HG02840 (cell line): ENCODE measurements at regions not wholly inside any gene's neighbourhood (a gene's known extent, or its start where the extent isn't known, plus 50 kb on each side); places are given as distances from the start of the nearest gene placed in this dataset.
"Not testable (repeated sequence)": the region's sequence is repeated elsewhere in the genome, so short reads cannot be mapped to it uniquely, and the experiment has no call there.

ENCODE experiments used
- ATAC-seq: cut with Tn5 transposase; IDR thresholded peaks from one replicate; pipeline ENCODE4 v1.9.1; 2021; ENCODE audit warnings: mild to moderate bottlenecking, moderate library complexity, moderate number of reproducible peaks; ENCODE audit not compliant: unreplicated experiment, low FRiP score

DNA sequence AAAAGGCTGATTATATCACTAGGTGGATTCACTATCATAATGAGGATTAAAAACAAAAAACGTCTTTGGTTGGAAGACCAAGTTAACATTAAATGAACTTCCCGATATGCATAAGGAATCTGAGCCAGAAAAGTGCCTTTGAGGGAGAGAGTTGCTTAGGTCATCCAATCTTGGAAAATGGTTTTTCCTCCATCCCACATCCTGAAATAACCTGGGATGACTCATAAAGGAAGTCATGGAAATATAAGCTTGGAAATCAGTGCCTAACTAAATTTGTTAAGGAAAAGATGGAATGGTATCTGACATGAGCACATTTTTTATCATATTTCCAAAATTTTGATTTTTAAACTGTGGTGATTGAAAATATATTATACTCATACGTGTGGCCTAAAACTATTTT is 66.0 kb downstream of the KBTBD8 start:
- ATAC-seq = no peak

DNA sequence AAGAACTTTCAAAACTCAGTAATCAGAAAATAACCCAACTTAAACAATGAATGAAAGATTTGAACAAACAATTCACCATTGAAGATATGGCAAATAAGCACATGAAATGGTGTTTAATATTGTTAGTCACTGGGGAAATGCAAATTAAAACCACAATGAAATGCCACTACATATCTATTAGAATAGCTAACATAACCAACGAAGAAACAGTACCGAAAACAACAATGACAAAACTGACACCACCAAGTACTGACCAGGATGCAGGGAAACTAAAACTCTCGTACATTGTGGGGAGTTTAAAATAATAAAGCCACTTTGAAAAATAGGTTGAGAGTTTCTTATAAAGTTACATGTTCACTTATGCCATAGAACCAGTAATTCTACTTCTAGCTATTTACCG is 69.1 kb downstream of the KBTBD8 start:
- ATAC-seq = peak; percentile 69

DNA sequence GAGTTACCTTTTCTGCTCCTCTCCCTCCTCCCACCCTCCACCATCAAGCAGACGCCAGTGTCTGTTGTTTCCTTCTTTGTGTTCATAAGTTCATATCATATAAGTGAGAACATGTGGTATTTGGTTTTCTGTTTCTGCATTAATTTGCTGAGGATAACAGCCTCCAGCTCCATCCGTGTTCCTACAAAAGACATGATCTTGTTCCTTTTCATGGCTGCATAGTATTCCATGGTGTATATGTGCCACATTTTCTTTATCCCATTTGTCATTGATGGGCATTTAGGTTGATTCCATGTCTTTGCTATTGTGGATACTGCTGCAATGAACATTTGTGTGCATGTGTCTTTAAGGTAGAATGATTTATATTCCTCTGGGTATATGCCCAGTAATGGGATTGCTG is 74.5 kb downstream of the KBTBD8 start:
- ATAC-seq = not testable (repeated sequence)

DNA sequence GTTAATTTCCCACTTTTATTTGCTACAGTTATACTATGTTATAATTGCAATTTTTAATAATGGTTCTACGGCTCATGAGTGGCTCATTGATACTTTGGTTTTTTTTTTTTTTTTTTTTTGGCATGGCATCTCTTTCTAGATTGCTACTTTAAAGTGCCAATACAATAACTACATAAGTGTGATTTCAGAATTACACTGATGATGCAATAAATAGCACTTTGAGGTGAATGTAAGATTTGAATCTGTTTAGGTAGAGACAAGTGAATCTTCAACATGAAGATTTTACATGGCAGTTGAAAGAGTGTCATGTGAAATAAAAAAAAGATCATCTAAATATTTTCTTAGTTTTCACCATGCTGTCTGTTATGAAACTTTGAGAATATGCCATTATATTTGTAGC is 75.7 kb downstream of the KBTBD8 start:
- ATAC-seq = no peak

DNA sequence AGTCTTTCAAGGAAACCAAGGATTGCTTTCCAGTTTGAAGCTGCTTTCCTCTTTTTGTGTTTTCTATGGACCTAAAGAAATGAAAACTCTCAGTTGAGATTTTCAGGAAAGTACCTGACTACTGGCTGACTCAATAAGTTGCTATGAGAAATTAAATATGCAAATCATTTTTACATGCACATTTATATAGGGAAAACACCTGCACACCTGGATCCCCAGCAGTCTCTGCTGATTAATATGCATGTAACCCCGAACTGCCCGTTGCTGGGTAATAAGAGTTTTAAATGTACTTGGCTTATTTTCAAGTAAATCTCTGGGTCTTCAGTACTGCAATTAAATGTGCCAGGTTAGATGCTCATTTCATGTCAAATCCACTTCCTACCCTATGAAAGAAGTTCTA is 77.2 kb downstream of the KBTBD8 start:
- ATAC-seq = no peak

DNA sequence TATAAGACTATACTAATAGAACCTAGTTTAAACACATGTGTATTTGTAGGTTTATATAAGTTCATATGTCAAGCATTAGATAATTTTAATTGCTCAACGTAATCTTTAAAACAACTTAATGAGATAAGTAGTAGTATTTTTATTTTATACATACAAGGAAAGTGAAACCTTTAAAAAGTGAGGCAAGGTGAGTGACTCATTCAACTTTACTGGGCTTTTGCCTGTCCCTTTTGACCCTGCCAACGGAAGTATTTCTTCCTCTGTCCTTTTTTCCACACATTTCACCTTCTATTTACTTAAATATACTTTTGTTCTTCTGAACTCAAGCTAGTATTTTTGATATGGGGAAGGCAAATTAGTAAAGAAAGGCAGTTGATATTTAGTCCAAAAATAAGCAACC is 78.5 kb downstream of the KBTBD8 start:
- no peak for ATAC-seq

DNA sequence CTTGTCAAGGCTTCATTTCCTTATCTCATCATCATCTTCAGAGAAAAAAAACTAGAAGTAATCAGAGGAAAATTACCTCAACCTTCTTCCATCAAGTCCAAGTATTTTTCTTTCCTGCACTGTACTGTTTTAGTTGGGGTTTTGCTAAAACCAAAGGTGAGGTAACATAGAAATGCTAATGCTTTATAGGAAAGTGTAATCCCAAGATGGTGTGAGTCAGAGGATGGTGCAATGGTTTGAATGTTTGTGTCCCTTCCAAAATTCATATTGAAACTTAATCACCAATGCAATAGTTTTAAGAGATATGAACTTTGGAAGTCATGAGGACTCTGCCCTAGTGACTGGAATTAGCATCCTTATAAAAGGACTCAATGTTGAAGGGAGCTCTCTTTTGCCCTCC is 79.5 kb downstream of the KBTBD8 start:
- ATAC-seq = no peak

DNA sequence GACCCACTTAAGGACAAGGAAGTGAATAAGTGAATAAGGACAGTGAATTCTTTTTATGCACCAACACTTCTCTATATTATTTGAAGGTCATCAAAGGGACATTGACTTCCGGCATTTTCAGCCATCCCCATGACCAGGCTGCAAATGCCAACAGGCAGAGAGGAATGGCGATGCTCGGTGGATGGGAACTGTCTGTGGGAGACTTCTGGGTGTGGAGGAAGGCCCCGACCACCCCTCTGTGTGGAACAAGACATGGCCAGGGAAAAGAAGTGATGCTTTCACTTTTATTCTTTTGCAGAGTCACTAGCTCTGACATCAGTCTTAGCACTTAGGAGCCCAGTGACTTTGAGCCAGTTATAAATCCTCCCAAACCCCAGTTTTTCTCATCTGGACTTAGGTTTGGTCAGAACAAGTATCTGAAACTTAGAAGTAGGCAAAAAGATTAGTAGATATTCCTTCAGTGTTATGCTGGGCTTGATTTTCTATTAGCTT is 84.5 kb downstream of the KBTBD8 start:
- no peak for ATAC-seq

DNA sequence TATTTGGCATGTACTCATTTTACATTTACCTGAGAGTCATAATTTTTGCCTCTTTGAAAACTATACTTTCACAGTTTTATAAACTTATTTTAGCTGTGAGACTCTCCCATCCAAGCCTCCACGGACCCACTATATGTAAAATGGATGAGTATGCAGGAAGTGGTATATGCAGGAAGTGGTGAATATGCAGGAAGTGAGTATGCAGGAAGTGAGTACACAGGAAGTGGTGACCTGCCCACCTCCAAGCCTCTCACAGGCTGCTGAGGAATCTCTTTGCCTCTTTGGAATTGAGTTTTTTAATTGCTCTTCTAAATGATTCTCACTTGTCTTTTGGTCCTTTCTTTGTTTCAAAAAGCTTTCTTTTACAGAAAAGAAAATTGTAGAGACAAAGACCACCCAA is 85.2 kb downstream of the KBTBD8 start:
- ATAC-seq = no peak

DNA sequence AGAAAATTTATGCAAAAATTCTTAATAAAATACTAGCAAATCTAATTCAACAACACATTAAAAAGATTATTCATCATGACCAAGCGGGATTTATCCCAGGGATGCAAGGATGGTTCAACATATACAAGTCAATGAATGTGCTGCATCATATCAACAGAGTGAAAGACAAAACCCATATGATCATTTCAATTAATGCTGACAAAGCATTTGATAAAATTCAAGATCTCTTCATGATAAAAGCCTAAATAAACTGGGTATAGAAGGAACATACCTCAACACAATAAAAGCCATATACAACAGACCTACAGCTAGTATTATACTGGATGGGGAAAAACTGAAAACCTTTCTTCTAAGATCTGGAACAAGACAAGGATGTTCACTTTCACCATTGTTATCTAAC is 89.7 kb downstream of the KBTBD8 start:
- no peak for ATAC-seq

DNA sequence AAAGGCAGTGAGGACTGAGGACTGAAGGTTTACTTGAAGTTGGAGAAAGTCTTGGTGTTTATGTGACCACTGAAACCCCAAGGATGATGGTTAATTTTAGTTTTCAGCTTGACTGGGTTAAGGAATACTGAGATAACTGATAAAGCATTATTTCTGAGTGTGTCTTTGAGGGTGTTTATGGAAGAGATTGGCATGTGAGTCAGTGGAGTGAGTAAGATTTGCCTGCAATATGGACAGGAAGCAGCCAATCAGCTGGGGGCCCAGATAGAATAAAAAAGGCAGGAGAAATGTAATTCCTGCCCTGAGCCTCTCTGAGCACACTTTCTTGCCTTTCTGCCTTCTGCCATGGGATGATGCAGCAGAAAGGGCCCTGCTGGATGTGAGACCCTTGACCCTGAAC is 92.4 kb downstream of the KBTBD8 start:
- ATAC-seq = no peak

DNA sequence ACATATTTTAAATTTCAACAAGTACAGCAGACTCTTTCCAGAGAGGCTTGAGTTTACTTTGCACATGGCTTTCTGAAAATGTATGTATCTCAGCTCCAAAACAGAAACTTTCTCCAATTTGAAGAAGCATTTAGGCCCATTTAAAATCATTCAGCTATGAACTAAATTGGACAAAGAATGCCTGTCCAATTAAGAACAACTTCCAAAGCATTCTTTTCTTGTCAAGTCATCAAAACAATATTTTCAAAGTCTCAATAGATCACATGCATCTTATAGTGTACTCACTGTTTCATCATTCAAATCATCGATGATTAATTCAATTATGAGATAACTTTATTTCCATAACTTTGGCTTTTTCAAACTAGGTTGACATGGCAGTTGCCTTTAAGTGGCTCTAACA is 95.2 kb downstream of the KBTBD8 start:
- ATAC-seq = no peak

DNA sequence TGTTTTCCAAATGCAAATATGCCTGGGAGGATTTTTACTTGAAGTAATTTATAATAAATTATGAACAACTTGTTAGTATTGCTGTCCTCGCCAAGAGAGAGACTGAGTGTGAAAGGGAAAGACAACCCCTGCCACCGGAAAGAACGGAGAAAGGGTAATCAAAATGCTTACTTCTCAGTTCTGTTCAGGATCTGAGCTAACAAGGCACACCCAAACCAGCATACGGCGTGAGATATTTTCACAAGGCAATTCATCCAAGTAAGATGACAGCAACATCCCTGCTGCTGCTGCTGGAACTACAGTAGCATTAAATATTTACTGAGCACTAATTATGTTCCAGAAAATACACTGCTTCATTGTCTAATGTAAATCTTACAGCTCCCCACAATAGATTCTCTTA is 96.1 kb downstream of the KBTBD8 start:
- no peak for ATAC-seq

DNA sequence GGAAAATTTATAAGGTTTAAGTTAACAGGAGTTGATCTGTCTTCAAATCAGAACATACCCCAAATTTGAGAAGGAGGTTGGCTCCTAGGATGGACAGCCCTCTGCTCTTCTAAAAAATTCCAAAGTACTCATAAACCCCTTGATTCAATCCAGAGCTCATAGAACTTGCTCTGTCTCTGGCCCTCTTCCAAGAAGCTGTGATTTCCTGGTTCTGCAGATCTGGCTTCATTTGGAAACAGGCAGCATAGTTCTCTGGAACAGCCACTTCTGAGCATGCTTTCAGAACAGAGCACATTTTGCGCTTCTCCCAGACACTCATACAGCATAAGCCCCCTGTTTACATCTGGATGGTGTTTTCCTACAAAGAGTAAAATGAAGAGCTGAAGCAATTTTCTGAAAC is 96.7 kb downstream of the KBTBD8 start:
- ATAC-seq = no peak

DNA sequence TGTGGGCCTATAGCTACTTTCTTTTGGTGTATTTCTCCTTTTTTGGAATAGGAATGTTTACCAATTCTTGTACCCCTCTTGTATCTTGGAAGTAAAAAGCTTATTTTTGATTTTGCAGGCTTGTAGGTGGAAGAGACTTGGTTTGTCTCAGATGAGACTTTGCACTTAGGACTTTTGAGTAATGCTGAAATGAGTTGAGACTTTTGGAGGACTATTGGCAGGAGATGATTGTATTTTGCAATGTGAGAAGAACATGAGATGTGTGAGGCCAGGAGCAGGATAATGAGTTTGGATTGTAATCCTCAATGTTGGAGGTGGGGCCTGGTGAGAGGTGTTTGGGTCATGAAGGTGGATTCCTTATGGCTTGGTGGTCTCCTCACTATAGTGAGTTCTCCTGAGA is 106.3 kb downstream of the KBTBD8 start:
- no peak for ATAC-seq

DNA sequence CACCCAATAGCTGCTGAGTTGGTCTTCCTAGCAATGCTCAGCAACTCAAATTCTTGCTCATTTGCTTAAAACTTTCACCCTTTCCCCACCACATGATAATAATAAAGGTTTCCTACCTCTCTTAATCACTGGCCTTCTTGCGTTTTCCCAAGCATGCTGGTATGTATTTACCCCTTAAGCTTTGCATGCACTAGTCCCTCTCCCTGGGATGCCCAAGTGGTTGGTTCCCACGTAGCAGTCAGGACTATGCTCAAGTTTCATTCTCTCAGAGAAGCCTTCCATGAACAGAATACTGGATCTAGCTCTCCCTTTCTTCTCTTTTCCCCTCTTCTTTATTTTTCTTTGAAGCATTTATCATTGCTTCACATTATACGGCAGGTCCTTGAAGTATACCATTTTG is 108.8 kb downstream of the KBTBD8 start:
- no peak for ATAC-seq

DNA sequence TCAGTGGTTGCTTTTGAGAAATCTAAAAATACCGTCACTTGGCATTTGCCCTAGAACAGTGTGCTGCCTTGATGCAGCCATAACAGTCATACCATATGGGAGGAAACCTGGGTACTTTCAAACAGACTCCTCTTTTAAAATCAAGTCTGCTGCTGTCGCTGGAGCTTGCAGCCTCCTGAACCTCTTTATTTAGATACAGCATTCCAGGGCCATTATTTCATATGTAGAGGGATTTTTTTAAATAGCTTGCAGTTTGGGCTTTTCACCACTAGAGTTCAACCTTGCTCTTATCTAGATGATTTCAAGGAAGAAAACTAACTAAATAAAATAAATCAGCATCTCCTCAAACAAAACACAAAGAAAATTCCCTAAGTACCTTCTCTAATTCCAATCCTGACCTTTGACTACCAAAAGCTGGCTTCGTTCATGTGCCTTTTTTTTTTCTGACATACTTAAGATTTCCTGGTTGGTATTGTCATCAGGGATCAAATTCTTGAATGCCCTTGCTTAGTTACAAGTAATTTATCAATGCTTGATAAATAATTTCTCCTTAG is 111.6 kb downstream of the KBTBD8 start:
- no peak for ATAC-seq

DNA sequence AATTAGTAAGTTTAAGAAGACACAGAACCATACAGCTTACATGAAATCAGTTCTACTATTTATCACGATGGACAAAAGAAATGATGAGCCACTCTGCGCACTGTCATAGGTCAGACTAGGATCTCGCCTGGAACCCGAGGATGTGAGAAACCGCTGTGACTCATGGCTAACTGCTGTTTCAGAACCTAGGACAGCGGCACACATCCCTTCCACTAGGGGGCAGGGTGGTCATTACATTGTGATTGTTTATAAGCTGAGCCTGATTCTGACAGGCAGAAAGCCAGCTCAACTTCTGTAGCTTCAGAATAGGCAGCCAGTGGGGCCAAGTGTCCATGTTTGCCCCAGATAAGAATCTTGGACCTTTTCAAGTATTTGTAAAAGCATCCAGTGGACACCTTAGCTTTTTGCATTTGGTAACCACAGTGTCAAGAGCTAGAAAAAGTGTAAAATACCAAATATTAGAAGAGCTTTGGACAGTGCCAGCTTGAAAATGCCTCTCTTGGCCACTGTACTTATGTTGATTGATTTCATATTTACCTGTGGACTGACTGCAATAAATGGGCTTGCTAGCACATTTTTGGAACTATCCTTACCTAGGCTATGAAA is 115.8 kb downstream of the KBTBD8 start:
- ATAC-seq = peak; percentile 96

DNA sequence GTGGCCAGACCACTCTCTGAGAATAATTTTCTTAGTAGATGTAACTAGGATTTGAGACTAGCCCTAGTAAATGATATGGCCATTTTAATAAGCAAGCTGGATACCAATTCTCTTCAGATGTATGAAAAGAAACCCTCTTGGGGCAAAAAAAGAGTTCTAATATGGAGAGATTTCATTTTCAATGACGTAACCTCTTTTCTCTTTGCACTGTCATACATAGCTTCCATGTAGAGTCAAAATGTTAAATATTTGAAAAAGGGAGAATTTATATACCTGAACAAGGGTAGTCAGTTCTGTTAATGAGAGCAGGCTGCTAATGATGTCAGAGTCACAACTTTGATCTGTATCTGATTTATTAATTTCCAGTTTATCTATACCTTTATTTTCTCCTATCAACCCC is 120.0 kb downstream of the KBTBD8 start:
- no peak for ATAC-seq

DNA sequence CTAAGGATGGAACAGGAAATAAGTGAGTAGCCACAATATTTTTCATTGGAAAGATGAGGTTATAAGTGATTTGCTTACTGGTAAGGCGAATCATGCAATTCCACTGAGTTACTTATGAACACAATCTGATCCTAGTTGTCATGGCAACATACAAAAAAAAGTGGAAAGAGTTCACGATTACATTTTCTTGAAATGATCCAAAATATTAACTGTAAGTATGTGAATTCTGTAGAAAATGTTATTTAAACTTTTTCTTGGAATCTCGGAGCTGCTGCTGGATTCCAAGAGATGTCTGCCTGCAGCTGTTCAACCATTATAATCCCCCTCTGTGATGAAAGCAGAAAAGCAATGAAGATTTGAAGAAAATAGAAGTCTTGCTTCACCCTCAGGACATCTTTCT is 120.5 kb downstream of the KBTBD8 start:
- ATAC-seq = no peak

DNA sequence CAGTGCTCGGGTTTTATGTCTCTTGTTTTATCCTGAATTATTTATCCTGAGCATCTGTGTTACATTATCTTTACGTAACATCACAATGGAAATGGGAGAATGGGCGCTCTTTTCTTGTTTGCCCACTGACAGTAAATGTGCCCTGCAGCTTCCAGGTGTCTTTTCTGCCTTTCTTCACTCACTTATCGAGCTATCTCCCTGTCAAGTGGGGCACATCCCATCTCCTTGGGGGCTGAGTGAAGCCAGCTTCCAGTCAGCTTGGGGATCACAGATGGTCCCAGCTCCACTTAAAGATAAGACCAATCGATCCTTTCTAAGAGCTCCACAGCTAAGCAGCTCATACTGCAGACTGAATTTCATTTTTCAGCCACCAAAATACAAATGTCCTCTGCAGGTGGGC is 125.8 kb downstream of the KBTBD8 start:
- ATAC-seq = no peak

DNA sequence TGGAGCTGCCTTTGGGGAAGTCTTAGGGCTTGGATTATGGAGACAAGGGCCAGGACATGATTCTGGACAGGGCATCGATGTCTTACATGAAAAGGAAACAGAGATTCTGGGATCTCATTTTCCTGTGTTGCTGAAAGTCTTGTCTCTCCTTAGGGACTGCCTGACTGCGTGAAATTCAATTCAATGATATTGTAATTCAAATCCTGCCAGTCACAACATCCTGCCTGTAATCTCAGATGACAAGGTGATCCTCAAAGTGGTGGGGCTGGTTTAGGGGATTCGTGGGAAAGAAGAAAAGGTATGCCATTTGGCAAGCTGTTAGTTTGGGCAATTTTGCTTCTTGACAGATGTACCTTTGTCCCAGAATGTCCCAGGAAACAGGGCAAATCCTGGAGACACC is 129.1 kb downstream of the KBTBD8 start:
- ATAC-seq = no peak

DNA sequence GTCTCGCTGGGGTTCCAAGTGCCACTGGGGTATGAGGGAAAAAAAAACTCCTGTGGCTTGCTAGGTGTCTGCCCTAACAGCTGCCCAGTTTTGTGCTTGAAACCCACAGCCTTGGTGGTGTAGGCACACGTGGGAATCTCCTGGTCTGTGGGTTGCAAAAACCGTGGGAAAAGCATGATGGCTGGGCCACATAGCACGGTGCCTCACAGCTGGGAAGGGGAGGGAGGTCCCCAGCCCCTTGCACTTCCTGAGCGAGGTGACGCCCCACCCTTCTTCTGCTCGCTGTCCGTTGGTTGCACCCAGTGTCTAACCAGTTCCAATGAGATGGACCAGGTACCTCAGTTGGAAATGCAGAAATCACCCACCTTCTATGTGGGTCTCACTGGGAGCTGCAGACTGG is 144.3 kb downstream of the KBTBD8 start:
- ATAC-seq = no peak
